Heart left ventricle (tissue), 16 donors: ENCODE measurements at regions not wholly inside any gene's neighbourhood (a gene's known extent, or its start where the extent isn't known, plus 50 kb on each side); places are given as distances from the start of the nearest gene placed in this dataset.

Source experiments
- ATAC-seq, 4 donors: fragments of 200-7000 bp; cut with Tn5 transposase; one replicate each; pipeline ENCODE4 v1.9.1; 2020 to 2022; ENCODE audit warnings: moderate library complexity in 4 of 4, mild to moderate bottlenecking in 3 of 4, moderate number of reproducible peaks in 1 of 4
- DNase-seq, 5 donors: peaks; one replicate each; pipeline ENCODE4 v3.0.0-alpha.2; 2020
- H3K27ac ChIP-seq, 12 donors: fragments of 200-600 bp; sonication (generic) in 4 of 12; one replicate each; pipeline versions ENCODE4 v1.5.0 to v1.8.0; 2016 to 2022; ENCODE audit warnings: mild to moderate bottlenecking in 2 of 12
- H3K27me3 ChIP-seq, 9 donors: fragments of 200-600 bp; sonication (generic) in 2 of 9; one replicate each; pipeline versions ENCODE4 v1.5.1 to v1.8.0; 2016 to 2022; ENCODE audit warnings: mild to moderate bottlenecking in 3 of 9
- H3K36me3 ChIP-seq, 9 donors: fragments of 200-600 bp; sonication (generic) in 2 of 9; one replicate each; pipeline versions ENCODE4 v1.5.0 to v1.8.0; 2018 to 2022; ENCODE audit warnings: mild to moderate bottlenecking in 2 of 9
- H3K4me1 ChIP-seq, 12 donors: fragments of 200-600 bp; sonication (generic) in 4 of 12; one replicate each; pipeline versions ENCODE4 v1.5.0 to v1.8.0; 2016 to 2022; ENCODE audit warnings: mild to moderate bottlenecking in 3 of 12
- H3K4me3 ChIP-seq, 12 donors: fragments of 200-600 bp; sonication (generic) in 4 of 12; one replicate each; pipeline versions ENCODE4 v1.5.0 to v1.8.0; 2017 to 2022; ENCODE audit warnings: mild to moderate bottlenecking in 9 of 12, moderate library complexity in 4 of 12
- H3K9me3 ChIP-seq, 12 donors: fragments of 200-600 bp; sonication (generic) in 4 of 12; one replicate each; pipeline versions ENCODE4 v1.5.0 to v1.8.0; 2016 to 2022; ENCODE audit warnings: mild to moderate bottlenecking in 1 of 12
- POLR2A ChIP-seq, 2 donors: fragments of 450-650 bp; IDR thresholded peaks; one replicate each; pipeline ENCODE4 v1.6.1; 2017; ENCODE audit warnings: antibody characterized with exemption in 2 of 2, mild to moderate bottlenecking in 2 of 2, moderate library complexity in 2 of 2
- WGBS, 4 donors: extraction: QIAGEN DNeasy Blood & Tissue Kit in 2 of 4; methylation state at CpG; one replicate each; pipeline versions ENCODE4 v1.1.5 to v1.1.7; 2013 to 2018; 5-methylcytosine and 5-hydroxymethylcytosine counted together
- intact Hi-C, 10 donors: fragments of 100-400 bp; cut with DNase I; formaldehyde crosslinking; loops; one replicate each; pipeline versions ENCODE4 v1.11.1 to v1.14.2; 2022
- TF ChIP-seq, protein P1 (sequence below), 12 donors: fragments of 200-600 bp; sonication (generic) in 4 of 12; IDR thresholded peaks; one replicate each; pipeline versions ENCODE4 v1.5.0 to v1.8.0; 2018 to 2022; ENCODE audit warnings: antibody characterized with exemption in 12 of 12, mild to moderate bottlenecking in 5 of 12
- donor health status: ischemic (EF 13 %, LVEDD 7.1; RV severe dilation, severe dysfunction).
- donor health status: healthy with polysubstance abuse.
- donor health status: DM: no; HTN: yes; CAD: no.
- donor health status: DM: no; HTN: no; CAD: no.
- donor health status: ischemic (EF 25% LVEDD 6.9; RV normal size, moderate dysfunction).
- donor health status: ischemic (EF 25% LVEDD 5.7; RV mildly dilated, moderate dysfunction).
- donor health status: healthy.
- donor health status: DM: yes; HTN: yes; CAD: no.
- donor health status: ischemic (EF 35%, LVEDD 5.7; RV mildly dilated, moderate dysfunction).
- donor health status: nonischemic (EF 11% LVEDD 7.7; RV severe dilation, severe dysfunction).
- donor health status: DM: yes; HTN: yes; CAD: no.
- donor health status: PGD.
- donor health status: ischemic (EF 29% LVEDD 5.4; RV normal size, mild dysfunction).
- donor health status: nonischemic (EF 23%, LVEDD 6.1; RV moderate dilation, normal function).

DNA sequence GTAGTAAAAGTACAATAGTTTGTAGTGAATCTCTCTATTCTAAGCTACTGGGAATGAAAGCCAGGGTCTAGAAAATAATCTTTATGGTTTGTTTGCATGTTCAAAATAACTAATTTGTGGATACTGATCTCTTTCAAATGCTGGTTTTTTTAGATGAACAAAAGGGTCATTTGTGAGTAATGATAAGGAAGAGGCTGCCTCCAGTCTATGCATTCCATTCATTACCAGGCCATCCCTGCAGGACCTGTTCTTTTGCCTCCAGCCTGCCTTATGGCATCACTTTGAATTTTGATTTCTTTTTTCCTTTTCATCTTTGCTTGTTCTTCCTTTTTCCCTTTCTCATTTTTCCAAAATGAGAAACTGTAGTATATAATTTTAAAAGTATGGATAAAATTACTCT is 312.3 kb downstream of the CWC27 start:
- TF ChIP-seq POLR2A (IDR thresholded peaks at IDR 0.05): no peak
- TF ChIP-seq, protein P1, sequence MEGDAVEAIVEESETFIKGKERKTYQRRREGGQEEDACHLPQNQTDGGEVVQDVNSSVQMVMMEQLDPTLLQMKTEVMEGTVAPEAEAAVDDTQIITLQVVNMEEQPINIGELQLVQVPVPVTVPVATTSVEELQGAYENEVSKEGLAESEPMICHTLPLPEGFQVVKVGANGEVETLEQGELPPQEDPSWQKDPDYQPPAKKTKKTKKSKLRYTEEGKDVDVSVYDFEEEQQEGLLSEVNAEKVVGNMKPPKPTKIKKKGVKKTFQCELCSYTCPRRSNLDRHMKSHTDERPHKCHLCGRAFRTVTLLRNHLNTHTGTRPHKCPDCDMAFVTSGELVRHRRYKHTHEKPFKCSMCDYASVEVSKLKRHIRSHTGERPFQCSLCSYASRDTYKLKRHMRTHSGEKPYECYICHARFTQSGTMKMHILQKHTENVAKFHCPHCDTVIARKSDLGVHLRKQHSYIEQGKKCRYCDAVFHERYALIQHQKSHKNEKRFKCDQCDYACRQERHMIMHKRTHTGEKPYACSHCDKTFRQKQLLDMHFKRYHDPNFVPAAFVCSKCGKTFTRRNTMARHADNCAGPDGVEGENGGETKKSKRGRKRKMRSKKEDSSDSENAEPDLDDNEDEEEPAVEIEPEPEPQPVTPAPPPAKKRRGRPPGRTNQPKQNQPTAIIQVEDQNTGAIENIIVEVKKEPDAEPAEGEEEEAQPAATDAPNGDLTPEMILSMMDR (IDR thresholded peaks at IDR 0.05): no peak
- no peaks in the 10 kb centered on the region for H3K9me3 ChIP-seq
- no peak for ATAC-seq

DNA sequence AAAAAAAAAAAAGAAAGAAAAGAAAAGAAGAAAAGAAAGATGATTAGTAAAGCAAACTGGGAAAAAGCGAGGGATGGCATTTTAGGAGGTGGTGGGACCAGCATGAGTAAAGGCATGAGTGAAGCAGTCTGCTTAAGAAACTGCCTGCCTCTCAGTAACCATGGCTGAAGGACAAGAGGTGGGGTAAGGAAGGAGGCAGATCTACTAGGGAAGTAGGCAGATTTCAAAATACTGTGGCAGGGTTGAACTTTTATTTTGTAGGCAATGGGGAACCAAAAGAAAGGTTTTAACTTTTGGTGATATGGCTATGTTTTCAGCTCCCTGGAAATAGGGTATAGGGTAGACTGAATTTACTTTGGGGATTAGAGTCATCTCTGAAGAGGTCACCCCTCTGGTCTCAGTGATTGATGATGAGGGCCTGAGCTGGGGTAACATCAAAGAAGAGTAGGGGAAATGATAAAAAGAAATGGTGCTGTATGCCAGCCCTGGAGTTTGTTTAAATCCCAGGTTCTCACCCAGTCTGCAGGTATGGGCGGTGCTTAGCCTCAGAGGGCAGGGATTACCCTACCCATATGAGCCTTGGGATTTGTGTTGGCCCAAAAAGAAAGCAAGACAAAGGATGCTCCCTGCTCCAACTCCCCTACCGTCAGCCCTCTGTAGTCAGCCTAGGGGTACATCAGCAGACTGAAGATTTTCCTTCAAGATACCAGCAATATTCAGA is 316.2 kb downstream of the CWC27 start:
- Histone ChIP-seq H3K9me3 (no peaks in the 10 kb centered on the region), H3K27me3 (no peaks in the 10 kb centered on the region), H3K4me1 (peaks cover 0 to under 1% (median 0%) of the 10 kb centered on the region in 12 donors), H3K4me3 (no peak overlapping the region), H3K27ac (no peak overlapping the region), H3K36me3 (no peaks in the 10 kb centered on the region)
- intact Hi-C loops: no loop called here
- ATAC-seq (no peak), DNase-seq (no peak)
- TF ChIP-seq POLR2A (IDR thresholded peaks at IDR 0.05): no peak
- TF ChIP-seq, protein P1 (IDR thresholded peaks at IDR 0.05): no peak
- WGBS, 4 donors: 95 to 99% (median 97%) methylated on average over 3 of the region's 3 CpGs

More for the DNA sequence above, 312.3 kb downstream of the CWC27 start:
- DNase-seq: no peak
- Histone ChIP-seq H3K27ac (no peak overlapping the region), H3K4me1 (peaks cover 0 to 16% (median 4%) of the 10 kb centered on the region in 12 donors), H3K27me3 (no peaks in the 10 kb centered on the region), H3K36me3 (no peaks in the 10 kb centered on the region), H3K4me3 (no peak overlapping the region)
- intact Hi-C loops: no loop called here

DNA sequence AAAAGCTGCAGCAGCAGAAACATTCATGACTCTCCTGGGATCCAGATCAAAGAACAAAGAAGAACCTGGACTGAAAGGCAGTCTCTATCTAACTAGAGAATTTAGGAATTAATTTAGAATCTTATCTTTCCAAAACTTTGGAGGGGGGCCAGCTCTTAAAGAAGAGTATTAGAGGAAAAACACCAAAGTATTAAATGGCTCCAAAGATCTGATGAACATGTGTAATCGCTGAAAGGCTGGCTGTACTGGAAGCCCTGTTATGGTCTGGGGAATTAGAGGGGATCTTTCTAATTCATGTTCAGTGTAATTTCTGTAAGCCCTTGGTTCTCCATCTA is 316.8 kb downstream of the CWC27 start:
- H3K9me3 ChIP-seq: no peaks in the 10 kb centered on the region
- no peaks in the 10 kb centered on the region for H3K27me3 ChIP-seq
- no peak overlapping the region for H3K27ac ChIP-seq
- no peaks in the 10 kb centered on the region for H3K36me3 ChIP-seq
- ATAC-seq (no peak), DNase-seq (no peak)
- intact Hi-C loops: no loop called here
- no peak for TF ChIP-seq POLR2A (IDR thresholded peaks at IDR 0.05)
- TF ChIP-seq, protein P1 (IDR thresholded peaks at IDR 0.05): no peak
- no peaks in the 10 kb centered on the region for H3K4me1 ChIP-seq
- 86 to 95% (median 92%) methylated on average over 1 of the region's 1 CpG for WGBS, 4 donors
- H3K4me3 ChIP-seq: no peak overlapping the region

DNA sequence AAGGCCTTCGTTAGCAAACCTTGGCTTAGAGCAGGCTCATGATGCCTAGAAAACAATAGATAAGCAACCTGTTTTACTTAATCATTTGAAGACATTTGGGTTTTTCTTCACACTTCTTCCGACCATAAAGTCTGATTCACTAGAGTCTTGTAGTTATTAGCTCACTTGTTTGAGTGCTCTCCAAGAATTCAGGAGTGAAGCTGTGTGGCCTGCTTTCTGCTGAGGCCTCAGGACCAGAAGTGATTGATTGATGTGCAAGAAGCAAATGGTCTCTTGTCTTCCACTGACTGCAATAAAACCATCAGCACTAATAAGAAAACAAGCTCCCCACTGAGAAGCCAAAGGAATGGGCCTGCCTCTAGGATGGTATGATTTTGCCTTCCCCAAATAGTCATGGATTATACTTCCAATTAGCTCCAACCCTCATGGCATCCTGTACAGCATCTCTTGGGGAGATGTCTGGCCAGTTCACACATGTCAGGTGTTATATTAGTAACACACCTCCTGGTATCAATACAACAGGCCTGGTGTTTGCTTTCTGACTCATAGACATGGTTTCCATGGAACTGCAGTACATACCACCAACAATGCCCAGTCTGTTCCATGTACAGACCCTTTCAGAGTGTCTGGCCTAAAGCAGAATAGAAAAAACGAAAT is 317.6 kb downstream of the CWC27 start:
- H3K27me3 ChIP-seq: no peaks in the 10 kb centered on the region
- ATAC-seq (no peak), DNase-seq (no peak)
- H3K36me3 ChIP-seq: no peaks in the 10 kb centered on the region
- H3K9me3 ChIP-seq: no peaks in the 10 kb centered on the region
- no peak overlapping the region for H3K27ac ChIP-seq
- 86 to 95% (median 88%) methylated on average over 3 of the region's 3 CpGs for WGBS, 4 donors
- no peaks in the 10 kb centered on the region for H3K4me1 ChIP-seq
- TF ChIP-seq, protein P1 (IDR thresholded peaks at IDR 0.05): no peak
- no peak for TF ChIP-seq POLR2A (IDR thresholded peaks at IDR 0.05)
- no peak overlapping the region for H3K4me3 ChIP-seq
- intact Hi-C loops: no loop called here
